ENCODE measurements at regions not wholly inside any gene's neighbourhood (a gene's known extent, or its start where the extent isn't known, plus 50 kb on each side); places are given as distances from the start of the nearest gene placed in this dataset.

- TF ChIP-seq ZNF717 (CRISPR knock-in tag; IDR thresholded peaks at IDR 0.05) (no peak), STAG1 (CRISPR knock-in tag; IDR thresholded peaks at IDR 0.05; ENCODE audit: borderline replicate concordance) (no peak), PATZ1 (CRISPR knock-in tag; IDR thresholded peaks at IDR 0.05; ENCODE audit: borderline replicate concordance) (no peak), ZMIZ1 (IDR thresholded peaks at IDR 0.05; ENCODE audit: low read depth in 2 of 2, low read length in 2 of 2) (peak in 1 of 2 experiments; percentile 54; a peak in 2 of 4 replicates), MEIS2 (IDR thresholded peaks at IDR 0.05; ENCODE audit: partially characterized antibody) (peak; percentile 93), SMAD4 (CRISPR knock-in tag; conservative IDR thresholded peaks at IDR 0.05) (no peak; the same call in 1 of the 2 replicates), SRSF9 (IDR thresholded peaks at IDR 0.05; ENCODE audit: borderline replicate concordance, low read depth, low read length) (no peak), JUNB (CRISPR knock-in tag; conservative IDR thresholded peaks at IDR 0.05) (no peak), PRDM10 (IDR thresholded peaks at IDR 0.05; ENCODE audit: partially characterized antibody) (peak; percentile 75), HDAC1 (IDR thresholded peaks at IDR 0.05) (peak in 1 of 2 experiments; percentile 94; a peak in 2 of 4 replicates), BCOR (IDR thresholded peaks at IDR 0.05) (peak; percentile 59; the same call in 1 of the 2 replicates)
- TF ChIP-seq, protein P1, sequence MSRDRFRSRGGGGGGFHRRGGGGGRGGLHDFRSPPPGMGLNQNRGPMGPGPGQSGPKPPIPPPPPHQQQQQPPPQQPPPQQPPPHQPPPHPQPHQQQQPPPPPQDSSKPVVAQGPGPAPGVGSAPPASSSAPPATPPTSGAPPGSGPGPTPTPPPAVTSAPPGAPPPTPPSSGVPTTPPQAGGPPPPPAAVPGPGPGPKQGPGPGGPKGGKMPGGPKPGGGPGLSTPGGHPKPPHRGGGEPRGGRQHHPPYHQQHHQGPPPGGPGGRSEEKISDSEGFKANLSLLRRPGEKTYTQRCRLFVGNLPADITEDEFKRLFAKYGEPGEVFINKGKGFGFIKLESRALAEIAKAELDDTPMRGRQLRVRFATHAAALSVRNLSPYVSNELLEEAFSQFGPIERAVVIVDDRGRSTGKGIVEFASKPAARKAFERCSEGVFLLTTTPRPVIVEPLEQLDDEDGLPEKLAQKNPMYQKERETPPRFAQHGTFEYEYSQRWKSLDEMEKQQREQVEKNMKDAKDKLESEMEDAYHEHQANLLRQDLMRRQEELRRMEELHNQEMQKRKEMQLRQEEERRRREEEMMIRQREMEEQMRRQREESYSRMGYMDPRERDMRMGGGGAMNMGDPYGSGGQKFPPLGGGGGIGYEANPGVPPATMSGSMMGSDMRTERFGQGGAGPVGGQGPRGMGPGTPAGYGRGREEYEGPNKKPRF (IDR thresholded peaks at IDR 0.05; ENCODE audit: low read depth, low read length), result no peak
Observed at GRCh38 chr5:34587355-34588241, 68.5 kb upstream of the RAI14 start (continued).

All from K562 (cell line).